LNCaP clone FGC (cell line): ENCODE measurements at regions not wholly inside any gene's neighbourhood (a gene's known extent, or its start where the extent isn't known, plus 50 kb on each side); places are given as distances from the start of the nearest gene placed in this dataset.

Experiments
- DNase-seq: peaks from one replicate; pipeline ENCODE4 v3.0.0-alpha.2; 2011; ENCODE audit warnings: low read depth
- H3K4me3 ChIP-seq: 2 replicates; pipeline ENCODE4 v1.5.1; 2011; ENCODE audit warnings: mild to moderate bottlenecking, low read depth, low read length, control low read depth
- TF ChIP-seq, protein P1 (sequence below): IDR thresholded peaks from 2 replicates; pipeline ENCODE4 v1.5.1; 2012; ENCODE audit warnings: mild to moderate bottlenecking; ENCODE audit not compliant: control insufficient read depth, insufficient read depth; ENCODE audit errors: extremely low read depth

DNA sequence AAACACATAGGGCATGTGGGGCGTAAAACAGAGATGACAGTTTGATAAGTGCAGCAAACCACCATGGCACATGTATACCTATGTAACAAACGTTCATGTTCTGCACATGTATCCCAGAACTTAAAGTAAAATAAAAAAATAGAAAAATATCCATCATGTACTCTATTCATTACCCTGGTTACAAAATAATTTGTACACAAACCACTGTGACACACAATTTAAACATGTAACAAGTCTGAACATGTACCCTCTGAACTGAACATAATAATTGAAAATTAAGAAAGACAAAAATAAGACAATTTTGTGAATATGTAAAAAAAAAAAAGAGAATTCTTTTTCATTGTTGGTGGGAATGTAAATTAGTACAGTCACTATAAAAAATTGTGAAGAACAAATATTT lies 379.2 kb downstream of the KDM5D start:
- TF ChIP-seq, protein P1, sequence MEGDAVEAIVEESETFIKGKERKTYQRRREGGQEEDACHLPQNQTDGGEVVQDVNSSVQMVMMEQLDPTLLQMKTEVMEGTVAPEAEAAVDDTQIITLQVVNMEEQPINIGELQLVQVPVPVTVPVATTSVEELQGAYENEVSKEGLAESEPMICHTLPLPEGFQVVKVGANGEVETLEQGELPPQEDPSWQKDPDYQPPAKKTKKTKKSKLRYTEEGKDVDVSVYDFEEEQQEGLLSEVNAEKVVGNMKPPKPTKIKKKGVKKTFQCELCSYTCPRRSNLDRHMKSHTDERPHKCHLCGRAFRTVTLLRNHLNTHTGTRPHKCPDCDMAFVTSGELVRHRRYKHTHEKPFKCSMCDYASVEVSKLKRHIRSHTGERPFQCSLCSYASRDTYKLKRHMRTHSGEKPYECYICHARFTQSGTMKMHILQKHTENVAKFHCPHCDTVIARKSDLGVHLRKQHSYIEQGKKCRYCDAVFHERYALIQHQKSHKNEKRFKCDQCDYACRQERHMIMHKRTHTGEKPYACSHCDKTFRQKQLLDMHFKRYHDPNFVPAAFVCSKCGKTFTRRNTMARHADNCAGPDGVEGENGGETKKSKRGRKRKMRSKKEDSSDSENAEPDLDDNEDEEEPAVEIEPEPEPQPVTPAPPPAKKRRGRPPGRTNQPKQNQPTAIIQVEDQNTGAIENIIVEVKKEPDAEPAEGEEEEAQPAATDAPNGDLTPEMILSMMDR, result no peak
- DNase-seq, result no peak
- no peak overlapping the region for H3K4me3 ChIP-seq

DNA sequence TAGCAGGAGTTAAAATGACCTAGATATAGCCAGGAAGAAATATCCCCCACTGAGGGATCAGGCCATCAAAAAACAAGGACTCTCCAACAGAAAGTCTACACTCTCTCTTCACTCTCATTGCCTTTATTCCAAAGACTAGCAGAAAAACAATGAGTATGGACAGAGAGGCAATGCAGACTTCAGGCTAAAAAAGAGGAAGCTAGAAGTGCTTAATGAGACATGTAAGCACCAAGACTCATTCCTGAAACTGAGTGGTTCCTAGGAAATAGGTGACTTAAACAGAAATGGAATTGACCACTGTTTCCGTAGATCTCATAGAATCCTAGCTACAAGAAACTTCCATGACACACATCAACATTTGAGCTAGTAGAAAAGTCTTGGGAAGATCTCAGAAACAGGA lies 387.3 kb downstream of the KDM5D start:
- TF ChIP-seq, protein P1, result no peak
- DNase-seq, result no peak
- no peak overlapping the region for H3K4me3 ChIP-seq

DNA sequence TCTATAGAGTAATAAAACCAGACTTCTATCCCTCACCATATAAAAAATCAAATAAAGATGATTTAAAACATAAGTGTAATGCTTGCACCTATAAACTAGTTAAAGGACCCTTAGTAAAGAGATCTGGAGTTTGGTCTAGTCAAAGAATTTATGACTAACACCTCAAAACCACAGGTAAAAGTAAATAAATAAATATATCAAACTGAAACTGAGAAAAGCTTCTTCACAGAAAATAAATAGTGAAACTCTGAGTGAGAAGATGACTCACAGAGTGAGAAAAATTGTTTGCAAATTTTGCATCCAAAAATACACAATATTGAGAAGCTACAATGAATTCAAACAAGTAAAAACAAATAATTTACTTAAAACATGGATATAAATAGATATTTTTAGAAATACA lies 387.8 kb downstream of the KDM5D start:
- TF ChIP-seq, protein P1, result no peak
- no peak for DNase-seq
- no peak overlapping the region for H3K4me3 ChIP-seq

DNA sequence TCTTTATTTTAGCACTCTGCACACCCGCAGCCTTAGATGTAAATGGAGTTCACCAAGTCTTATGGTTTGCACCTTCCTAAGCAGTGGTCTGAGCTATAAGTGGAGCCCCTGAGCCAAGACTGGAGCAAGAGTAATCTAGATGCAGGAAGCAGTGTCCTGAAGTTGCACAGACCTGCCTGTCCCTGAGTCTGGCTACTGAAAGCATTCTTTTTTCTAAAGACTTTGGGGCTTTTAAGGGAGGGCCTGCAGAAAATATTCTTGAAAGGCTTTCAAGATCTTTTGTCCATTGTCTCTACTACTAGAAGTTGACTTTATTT lies 389.7 kb downstream of the KDM5D start:
- H3K4me3 ChIP-seq, result no peak overlapping the region
- no peak for DNase-seq
- TF ChIP-seq, protein P1, result no peak

DNA sequence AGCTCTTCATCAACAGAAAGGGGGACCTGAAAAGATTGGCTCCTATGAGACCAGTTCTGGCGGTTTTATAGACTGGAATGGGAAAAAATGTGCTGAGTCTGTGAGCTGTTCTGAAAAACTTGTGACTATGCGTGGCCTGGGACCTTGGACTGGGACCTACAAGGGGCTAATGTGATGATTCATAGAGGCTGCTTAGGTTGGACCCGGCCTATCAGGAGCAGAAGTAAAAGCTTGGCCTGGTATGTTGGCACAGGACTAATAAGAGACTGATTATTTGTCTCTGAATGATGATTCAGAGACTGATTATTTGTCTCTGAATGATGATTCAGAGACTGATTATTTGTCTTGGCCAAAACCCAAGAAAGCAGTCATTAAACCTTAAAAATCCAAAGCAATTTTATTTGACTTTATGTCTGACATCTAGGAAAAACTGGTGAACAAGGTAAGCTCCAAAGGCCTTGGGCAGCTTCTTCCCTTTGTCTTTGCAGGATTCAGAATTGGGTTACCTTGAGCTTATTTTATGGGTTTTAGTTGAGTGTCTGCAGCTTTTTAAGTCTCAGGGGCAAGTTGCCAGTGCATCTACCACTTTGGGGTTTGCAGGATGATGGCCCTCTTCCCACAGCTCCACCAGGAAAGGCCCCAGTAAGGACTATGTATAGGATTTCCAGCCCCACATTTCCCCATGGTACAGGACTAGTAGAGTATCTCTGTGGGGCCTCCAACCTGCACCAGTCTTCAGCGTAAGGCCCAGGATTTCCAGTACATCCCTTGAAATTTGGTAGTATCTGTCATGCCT lies 390.3 kb downstream of the KDM5D start:
- TF ChIP-seq, protein P1, result no peak
- peak; percentile 26 for DNase-seq

DNA sequence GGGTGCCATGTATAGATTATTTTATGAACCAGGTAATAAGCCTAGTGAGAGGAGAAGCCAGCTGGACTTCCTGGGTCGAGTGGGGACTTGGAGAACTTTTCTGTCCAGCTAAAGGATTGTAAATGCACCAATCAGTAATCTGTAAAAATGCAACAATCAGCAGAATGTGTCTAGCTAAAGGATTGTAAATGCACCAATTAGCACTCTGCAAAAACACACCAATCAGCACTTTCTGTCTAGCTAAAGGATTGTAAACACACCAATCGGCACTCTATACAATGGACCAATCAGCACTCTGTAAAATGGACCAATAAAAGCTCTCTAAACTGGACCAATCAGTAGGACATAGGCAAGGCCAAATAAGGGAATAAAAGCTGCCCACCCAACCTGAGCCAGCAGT lies 392.9 kb downstream of the KDM5D start:
- H3K4me3 ChIP-seq, result no peak overlapping the region
- TF ChIP-seq, protein P1, result no peak
- no peak for DNase-seq

More for the DNA sequence above, 390.3 kb downstream of the KDM5D start:
- no peak overlapping the region for H3K4me3 ChIP-seq

DNA sequence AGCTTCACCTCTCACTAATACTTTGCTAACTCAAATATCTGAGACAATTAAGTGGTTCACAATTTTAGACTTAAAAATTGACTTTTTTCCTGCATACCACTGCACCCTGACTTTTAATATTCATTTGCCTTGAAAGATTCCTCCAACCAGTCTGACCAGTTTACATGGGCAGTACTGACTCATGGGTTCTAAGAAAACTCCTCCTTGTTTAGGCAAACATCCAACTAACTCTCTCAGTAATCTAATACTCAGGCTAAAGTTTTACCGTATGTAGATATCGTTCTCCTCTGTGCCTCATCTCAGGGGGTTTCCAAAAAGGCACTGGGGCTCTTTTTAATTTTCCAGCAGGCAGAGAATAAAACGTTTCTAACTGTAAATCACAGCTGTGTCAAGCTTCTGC lies 422.8 kb downstream of the KDM5D start:
- TF ChIP-seq, protein P1, result no peak
- H3K4me3 ChIP-seq, result no peak overlapping the region
- DNase-seq, result peak; percentile 62
